WTC11 (cell line): ENCODE measurements at regions not wholly inside any gene's neighbourhood (a gene's known extent, or its start where the extent isn't known, plus 50 kb on each side); places are given as distances from the start of the nearest gene placed in this dataset.

Source experiments
- ATAC-seq: fragments of 200-7000 bp; cut with Tn5 transposase; 2 replicates; pipeline ENCODE4 v1.10.0; 2021; ENCODE audit warnings: mild to moderate bottlenecking, moderate library complexity
- CTCF ChIA-PET: fragments of 300-600 bp; sonication (Branson Sonifier 250); formaldehyde crosslinking; loops from one replicate; lab custom pipeline; 2021; ENCODE audit warnings: antibody characterized with exemption; lab: Charles Lee
- POLR2A ChIA-PET: fragments of 350-600 bp; sonication (Branson Sonifier 250); formaldehyde crosslinking; loops from one replicate; lab custom pipeline; 2021; ENCODE audit warnings: antibody characterized with exemption; lab: Charles Lee
- DNase-seq: peaks from one replicate; pipeline ENCODE4 v3.0.0; 2021; ENCODE audit warnings: low spot score
- H3K27ac Mint-ChIP-seq: 2 replicates; pipeline ENCODE4 v1.8.0; 2021; ENCODE audit warnings: mixed read lengths
- H3K27me3 Mint-ChIP-seq: 2 replicates; pipeline ENCODE4 v1.8.0; 2021; ENCODE audit warnings: low read depth, mild to moderate bottlenecking, moderate library complexity, mixed read lengths
- H3K36me3 Mint-ChIP-seq: 2 replicates; pipeline ENCODE4 v1.8.0; 2021; ENCODE audit warnings: mixed read lengths
- H3K4me1 Mint-ChIP-seq: 2 replicates; pipeline ENCODE4 v1.8.0; 2022; ENCODE audit warnings: mixed read lengths
- H3K4me3 Mint-ChIP-seq: 2 replicates; pipeline ENCODE4 v1.8.0; 2021; ENCODE audit warnings: mild to moderate bottlenecking, moderate library complexity, mixed read lengths
- H3K9me3 Mint-ChIP-seq: 2 replicates; pipeline ENCODE4 v1.8.0; 2021; ENCODE audit warnings: mixed read lengths
- ETV6 ChIP-seq: sonication (generic); formaldehyde crosslinking; IDR thresholded peaks from 2 replicates; pipeline ENCODE4 v1.8.1; 2022; ENCODE audit warnings: mild to moderate bottlenecking, missing genetic modification reagents
- HMGA2 ChIP-seq: fragments of 250-450 bp; sonication (Bioruptor Pico); IDR thresholded peaks from 2 replicates; pipeline ENCODE4 v1.4.0; 2021; ENCODE audit warnings: mild to moderate bottlenecking, moderate library complexity
- SOX15 ChIP-seq: fragments of 250-450 bp; sonication (Bioruptor Pico); IDR thresholded peaks from 2 replicates; pipeline ENCODE4 v1.9.0; 2021; ENCODE audit warnings: mild to moderate bottlenecking
- TP53 ChIP-seq: sonication (generic); formaldehyde crosslinking; IDR thresholded peaks from 2 replicates; pipeline ENCODE4 v1.8.1; 2023; ENCODE audit warnings: mild to moderate bottlenecking, missing genetic modification reagents
- ZNF396 ChIP-seq: fragments of 250-450 bp; sonication (Bioruptor Pico); IDR thresholded peaks from 2 replicates; pipeline ENCODE4 v1.8.0; 2021; ENCODE audit warnings: mild to moderate bottlenecking, moderate library complexity, borderline replicate concordance
- TF ChIP-seq, protein P1 (sequence below): fragments of 250-450 bp; sonication (Bioruptor Pico); IDR thresholded peaks from 2 replicates; pipeline ENCODE4 v1.9.0; 2021; ENCODE audit warnings: mild to moderate bottlenecking
- TF ChIP-seq, protein P2 (sequence below): sonication (generic); formaldehyde crosslinking; IDR thresholded peaks from 2 replicates; pipeline ENCODE4 v1.8.1; 2022; ENCODE audit warnings: mild to moderate bottlenecking, moderate library complexity, missing genetic modification reagents
- TF ChIP-seq, protein P3 (sequence below): sonication (generic); formaldehyde crosslinking; IDR thresholded peaks from 2 replicates; pipeline ENCODE4 v1.8.1; 2023; ENCODE audit warnings: mild to moderate bottlenecking, missing genetic modification reagents, borderline replicate concordance
- TF ChIP-seq, protein P4 (sequence below): sonication (generic); formaldehyde crosslinking; IDR thresholded peaks from 2 replicates; pipeline ENCODE4 v1.8.1; 2022; ENCODE audit warnings: mild to moderate bottlenecking, missing genetic modification reagents, moderate library complexity, borderline replicate concordance
- TF ChIP-seq, protein P5 (sequence below): sonication (generic); formaldehyde crosslinking; IDR thresholded peaks from 2 replicates; pipeline ENCODE4 v1.8.1; 2023; ENCODE audit warnings: mild to moderate bottlenecking, missing genetic modification reagents
- TF ChIP-seq, protein P6 (sequence below): sonication (generic); formaldehyde crosslinking; IDR thresholded peaks from 2 replicates; pipeline ENCODE4 v1.8.0; 2023; ENCODE audit warnings: missing genetic modification reagents, mild to moderate bottlenecking, borderline replicate concordance
- TF ChIP-seq, protein P7 (sequence below): fragments of 250-450 bp; sonication (Bioruptor Pico); conservative IDR thresholded peaks from 2 replicates; pipeline ENCODE4 v1.9.0; 2021; ENCODE audit warnings: mild to moderate bottlenecking

DNA sequence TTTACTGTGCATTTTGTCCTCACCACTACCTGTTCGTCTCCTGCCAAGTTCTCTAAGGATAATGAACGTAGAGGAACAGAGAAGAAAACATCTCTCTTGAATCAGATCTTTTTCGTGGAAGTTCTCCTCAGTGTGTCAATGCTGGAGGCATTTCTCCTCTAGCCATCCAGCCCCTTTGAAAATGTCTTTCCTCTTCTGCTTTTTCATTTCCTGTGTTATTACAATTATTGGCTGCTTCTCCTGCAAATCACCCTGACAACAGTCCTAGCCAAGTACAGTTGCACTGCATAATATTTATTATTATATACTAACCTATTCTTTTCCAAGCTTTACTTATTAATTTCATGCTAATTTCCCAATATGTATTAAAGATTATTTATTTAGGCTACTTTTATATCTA lies 61.8 kb upstream of the TRPM3 start:
- no peaks in the 10 kb centered on the region for H3K9me3 Mint-ChIP-seq
- no peak overlapping the region for H3K27ac Mint-ChIP-seq
- TF ChIP-seq, protein P1, sequence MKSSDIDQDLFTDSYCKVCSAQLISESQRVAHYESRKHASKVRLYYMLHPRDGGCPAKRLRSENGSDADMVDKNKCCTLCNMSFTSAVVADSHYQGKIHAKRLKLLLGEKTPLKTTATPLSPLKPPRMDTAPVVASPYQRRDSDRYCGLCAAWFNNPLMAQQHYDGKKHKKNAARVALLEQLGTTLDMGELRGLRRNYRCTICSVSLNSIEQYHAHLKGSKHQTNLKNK (CRISPR knock-in tag) = no peak
- TF ChIP-seq, protein P2, sequence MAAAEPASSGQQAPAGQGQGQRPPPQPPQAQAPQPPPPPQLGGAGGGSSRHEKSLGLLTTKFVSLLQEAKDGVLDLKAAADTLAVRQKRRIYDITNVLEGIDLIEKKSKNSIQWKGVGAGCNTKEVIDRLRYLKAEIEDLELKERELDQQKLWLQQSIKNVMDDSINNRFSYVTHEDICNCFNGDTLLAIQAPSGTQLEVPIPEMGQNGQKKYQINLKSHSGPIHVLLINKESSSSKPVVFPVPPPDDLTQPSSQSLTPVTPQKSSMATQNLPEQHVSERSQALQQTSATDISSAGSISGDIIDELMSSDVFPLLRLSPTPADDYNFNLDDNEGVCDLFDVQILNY (CRISPR knock-in tag) = no peak
- TF ChIP-seq, protein P3, sequence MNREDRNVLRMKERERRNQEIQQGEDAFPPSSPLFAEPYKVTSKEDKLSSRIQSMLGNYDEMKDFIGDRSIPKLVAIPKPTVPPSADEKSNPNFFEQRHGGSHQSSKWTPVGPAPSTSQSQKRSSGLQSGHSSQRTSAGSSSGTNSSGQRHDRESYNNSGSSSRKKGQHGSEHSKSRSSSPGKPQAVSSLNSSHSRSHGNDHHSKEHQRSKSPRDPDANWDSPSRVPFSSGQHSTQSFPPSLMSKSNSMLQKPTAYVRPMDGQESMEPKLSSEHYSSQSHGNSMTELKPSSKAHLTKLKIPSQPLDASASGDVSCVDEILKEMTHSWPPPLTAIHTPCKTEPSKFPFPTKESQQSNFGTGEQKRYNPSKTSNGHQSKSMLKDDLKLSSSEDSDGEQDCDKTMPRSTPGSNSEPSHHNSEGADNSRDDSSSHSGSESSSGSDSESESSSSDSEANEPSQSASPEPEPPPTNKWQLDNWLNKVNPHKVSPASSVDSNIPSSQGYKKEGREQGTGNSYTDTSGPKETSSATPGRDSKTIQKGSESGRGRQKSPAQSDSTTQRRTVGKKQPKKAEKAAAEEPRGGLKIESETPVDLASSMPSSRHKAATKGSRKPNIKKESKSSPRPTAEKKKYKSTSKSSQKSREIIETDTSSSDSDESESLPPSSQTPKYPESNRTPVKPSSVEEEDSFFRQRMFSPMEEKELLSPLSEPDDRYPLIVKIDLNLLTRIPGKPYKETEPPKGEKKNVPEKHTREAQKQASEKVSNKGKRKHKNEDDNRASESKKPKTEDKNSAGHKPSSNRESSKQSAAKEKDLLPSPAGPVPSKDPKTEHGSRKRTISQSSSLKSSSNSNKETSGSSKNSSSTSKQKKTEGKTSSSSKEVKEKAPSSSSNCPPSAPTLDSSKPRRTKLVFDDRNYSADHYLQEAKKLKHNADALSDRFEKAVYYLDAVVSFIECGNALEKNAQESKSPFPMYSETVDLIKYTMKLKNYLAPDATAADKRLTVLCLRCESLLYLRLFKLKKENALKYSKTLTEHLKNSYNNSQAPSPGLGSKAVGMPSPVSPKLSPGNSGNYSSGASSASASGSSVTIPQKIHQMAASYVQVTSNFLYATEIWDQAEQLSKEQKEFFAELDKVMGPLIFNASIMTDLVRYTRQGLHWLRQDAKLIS (CRISPR knock-in tag) = no peak
- TF ChIP-seq SOX15 (CRISPR knock-in tag) (no peak), ZNF396 (CRISPR knock-in tag) (no peak), HMGA2 (CRISPR knock-in tag) (no peak), ETV6 (no peak), TP53 (CRISPR knock-in tag) (no peak)
- TF ChIP-seq, protein P4, sequence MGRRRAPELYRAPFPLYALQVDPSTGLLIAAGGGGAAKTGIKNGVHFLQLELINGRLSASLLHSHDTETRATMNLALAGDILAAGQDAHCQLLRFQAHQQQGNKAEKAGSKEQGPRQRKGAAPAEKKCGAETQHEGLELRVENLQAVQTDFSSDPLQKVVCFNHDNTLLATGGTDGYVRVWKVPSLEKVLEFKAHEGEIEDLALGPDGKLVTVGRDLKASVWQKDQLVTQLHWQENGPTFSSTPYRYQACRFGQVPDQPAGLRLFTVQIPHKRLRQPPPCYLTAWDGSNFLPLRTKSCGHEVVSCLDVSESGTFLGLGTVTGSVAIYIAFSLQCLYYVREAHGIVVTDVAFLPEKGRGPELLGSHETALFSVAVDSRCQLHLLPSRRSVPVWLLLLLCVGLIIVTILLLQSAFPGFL (CRISPR knock-in tag) = no peak
- TF ChIP-seq, protein P5, sequence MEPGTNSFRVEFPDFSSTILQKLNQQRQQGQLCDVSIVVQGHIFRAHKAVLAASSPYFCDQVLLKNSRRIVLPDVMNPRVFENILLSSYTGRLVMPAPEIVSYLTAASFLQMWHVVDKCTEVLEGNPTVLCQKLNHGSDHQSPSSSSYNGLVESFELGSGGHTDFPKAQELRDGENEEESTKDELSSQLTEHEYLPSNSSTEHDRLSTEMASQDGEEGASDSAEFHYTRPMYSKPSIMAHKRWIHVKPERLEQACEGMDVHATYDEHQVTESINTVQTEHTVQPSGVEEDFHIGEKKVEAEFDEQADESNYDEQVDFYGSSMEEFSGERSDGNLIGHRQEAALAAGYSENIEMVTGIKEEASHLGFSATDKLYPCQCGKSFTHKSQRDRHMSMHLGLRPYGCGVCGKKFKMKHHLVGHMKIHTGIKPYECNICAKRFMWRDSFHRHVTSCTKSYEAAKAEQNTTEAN (CRISPR knock-in tag) = no peak
- TF ChIP-seq, protein P6, sequence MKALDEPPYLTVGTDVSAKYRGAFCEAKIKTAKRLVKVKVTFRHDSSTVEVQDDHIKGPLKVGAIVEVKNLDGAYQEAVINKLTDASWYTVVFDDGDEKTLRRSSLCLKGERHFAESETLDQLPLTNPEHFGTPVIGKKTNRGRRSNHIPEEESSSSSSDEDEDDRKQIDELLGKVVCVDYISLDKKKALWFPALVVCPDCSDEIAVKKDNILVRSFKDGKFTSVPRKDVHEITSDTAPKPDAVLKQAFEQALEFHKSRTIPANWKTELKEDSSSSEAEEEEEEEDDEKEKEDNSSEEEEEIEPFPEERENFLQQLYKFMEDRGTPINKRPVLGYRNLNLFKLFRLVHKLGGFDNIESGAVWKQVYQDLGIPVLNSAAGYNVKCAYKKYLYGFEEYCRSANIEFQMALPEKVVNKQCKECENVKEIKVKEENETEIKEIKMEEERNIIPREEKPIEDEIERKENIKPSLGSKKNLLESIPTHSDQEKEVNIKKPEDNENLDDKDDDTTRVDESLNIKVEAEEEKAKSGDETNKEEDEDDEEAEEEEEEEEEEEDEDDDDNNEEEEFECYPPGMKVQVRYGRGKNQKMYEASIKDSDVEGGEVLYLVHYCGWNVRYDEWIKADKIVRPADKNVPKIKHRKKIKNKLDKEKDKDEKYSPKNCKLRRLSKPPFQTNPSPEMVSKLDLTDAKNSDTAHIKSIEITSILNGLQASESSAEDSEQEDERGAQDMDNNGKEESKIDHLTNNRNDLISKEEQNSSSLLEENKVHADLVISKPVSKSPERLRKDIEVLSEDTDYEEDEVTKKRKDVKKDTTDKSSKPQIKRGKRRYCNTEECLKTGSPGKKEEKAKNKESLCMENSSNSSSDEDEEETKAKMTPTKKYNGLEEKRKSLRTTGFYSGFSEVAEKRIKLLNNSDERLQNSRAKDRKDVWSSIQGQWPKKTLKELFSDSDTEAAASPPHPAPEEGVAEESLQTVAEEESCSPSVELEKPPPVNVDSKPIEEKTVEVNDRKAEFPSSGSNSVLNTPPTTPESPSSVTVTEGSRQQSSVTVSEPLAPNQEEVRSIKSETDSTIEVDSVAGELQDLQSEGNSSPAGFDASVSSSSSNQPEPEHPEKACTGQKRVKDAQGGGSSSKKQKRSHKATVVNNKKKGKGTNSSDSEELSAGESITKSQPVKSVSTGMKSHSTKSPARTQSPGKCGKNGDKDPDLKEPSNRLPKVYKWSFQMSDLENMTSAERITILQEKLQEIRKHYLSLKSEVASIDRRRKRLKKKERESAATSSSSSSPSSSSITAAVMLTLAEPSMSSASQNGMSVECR (CRISPR knock-in tag) = no peak
- TF ChIP-seq, protein P7, sequence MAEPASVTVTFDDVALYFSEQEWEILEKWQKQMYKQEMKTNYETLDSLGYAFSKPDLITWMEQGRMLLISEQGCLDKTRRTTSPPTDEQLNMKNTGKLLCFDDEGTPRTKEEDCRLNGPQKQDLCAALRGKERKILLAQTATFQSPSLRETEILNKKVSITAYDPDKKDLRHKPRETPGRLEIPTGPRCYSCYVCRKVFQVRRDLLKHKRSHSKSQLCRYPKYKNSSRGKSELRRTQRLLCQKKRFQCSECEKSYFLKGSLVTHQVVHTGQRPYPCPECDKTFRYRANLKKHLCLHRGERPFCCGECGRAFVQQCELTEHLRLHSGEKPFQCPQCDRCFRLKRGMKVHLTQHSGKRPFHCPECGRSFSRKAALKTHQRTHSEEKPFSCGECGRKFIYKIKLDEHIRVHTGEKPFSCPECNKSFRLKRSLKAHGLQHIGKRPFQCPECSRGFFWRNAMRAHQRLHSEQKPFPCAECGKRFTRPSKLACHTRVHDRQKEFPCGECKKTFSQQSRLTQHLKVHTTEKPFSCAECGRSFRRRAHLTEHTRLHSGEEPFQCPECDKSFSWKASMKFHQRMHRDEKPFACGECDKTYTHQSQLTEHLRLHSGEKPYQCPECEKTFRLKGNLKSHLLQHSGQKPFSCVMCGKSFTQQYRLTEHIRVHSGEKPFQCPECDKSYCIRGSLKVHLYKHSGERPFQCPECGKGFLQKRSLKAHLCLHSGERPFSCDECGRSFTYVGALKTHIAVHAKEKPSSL (CRISPR knock-in tag) = no peak
- TF ChIP-seq, all 79 proteins: peak for 0
- Mint-ChIP-seq H3K4me3 (no peak overlapping the region), H3K36me3 (no peaks in the 10 kb centered on the region), H3K4me1 (peaks cover 10% of the 10 kb centered on the region), H3K27me3 (no peaks in the 10 kb centered on the region)
- ChIA-PET CTCF (no interaction called here), POLR2A (no interaction called here)
- no peak for DNase-seq
- no peak for ATAC-seq
